ENCODE measurements at regions not wholly inside any gene's neighbourhood (a gene's known extent, or its start where the extent isn't known, plus 50 kb on each side); places are given as distances from the start of the nearest gene placed in this dataset.

DNA sequence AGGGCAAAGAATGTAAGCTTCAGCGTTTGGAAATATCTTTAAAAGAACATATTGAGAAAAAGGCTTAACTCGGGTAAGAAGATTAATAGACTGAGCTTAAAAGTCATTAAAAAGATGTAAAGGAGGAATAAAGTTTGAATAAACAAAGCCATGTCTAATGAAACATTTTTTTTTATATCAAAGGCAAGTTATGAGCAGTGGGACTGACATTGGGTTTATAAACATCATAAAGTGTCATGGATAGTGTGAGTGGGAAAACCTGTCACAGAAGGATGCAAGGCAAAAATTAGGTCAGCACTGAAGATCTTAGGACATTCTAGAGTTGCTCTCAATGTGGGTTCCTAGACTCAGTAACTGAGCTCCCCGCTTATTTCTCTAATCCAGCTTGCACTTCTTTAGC, 438.0 kb upstream of the CDH11 start:
- no peak for TF ChIP-seq POLR2A (IDR thresholded peaks at IDR 0.05; ENCODE audit: low read depth, low read length)
- TF ChIP-seq POLR2AphosphoS5 (IDR thresholded peaks at IDR 0.05; ENCODE audit: low read depth, low read length): no peak
- no peak for TF ChIP-seq SPI1 (IDR thresholded peaks at IDR 0.05; ENCODE audit: low read depth, low read length)
- no peak for TF ChIP-seq POU2F2 (IDR thresholded peaks at IDR 0.05; ENCODE audit: low read depth, low read length)
- TF ChIP-seq TAF1 (IDR thresholded peaks at IDR 0.05; ENCODE audit: low read depth, low read length): no peak
